ENCODE measurements at regions not wholly inside any gene's neighbourhood (a gene's known extent, or its start where the extent isn't known, plus 50 kb on each side); places are given as distances from the start of the nearest gene placed in this dataset.

DNA sequence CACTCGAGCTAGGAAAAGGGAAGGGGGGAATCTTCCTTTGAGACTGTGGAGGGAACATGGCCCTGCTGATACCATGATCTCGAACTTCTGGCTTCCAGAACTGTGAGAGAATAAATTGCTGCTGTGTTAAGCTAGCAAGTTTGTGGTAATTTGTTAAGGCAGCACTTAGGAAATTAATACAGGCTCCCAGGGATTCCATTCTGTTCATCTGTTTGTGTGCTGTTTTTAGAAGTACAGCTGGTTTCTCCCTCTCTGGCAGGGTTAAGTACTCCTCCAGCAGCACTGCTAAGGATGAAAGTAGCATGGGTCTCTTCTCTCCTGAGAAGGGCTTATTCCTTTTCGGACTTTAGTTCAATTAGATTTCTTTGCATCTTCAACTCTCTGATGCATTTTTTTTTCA lies 268.3 kb downstream of the HHIPL2 start:
- H3K36me3 Mint-ChIP-seq: no peaks in the 10 kb centered on the region
- no peak for DNase-seq
- H3K4me3 Mint-ChIP-seq: no peak overlapping the region
- H3K4me1 Mint-ChIP-seq: no peaks in the 10 kb centered on the region
- no peak overlapping the region for H3K27ac Mint-ChIP-seq
- no peak for ATAC-seq (replicated peaks)
- H3K9me3 Mint-ChIP-seq: peaks cover 0 to 2% of the 10 kb centered on the region in 2 donors
- peaks cover 9 to 15% of the 10 kb centered on the region in 2 donors for H3K27me3 Mint-ChIP-seq

DNA sequence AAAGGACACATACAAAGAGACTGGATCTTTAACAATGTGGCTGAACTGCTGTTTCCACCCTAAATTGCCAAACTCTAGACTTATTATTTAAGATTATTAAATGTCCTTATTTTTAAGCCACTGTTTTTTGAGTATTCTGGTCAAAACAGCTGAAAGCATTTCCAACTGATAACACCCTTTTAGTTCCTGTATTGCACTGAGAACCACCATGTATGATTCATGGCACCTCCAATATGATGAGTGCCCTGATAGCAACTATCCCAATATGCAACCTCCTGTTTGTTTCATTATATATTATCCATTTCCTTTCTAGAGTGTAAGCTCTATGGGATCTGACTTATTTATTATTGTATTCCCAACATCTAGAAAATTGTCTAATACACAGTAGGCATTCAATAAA lies 269.4 kb downstream of the HHIPL2 start:
- DNase-seq (no peak), ATAC-seq (replicated peaks) (no peak)
- Mint-ChIP-seq H3K9me3 (peaks cover 0 to 2% of the 10 kb centered on the region in 2 donors), H3K36me3 (no peaks in the 10 kb centered on the region), H3K27me3 (peaks cover 9 to 15% of the 10 kb centered on the region in 2 donors), H3K27ac (no peak overlapping the region), H3K4me3 (no peak overlapping the region), H3K4me1 (no peaks in the 10 kb centered on the region)

DNA sequence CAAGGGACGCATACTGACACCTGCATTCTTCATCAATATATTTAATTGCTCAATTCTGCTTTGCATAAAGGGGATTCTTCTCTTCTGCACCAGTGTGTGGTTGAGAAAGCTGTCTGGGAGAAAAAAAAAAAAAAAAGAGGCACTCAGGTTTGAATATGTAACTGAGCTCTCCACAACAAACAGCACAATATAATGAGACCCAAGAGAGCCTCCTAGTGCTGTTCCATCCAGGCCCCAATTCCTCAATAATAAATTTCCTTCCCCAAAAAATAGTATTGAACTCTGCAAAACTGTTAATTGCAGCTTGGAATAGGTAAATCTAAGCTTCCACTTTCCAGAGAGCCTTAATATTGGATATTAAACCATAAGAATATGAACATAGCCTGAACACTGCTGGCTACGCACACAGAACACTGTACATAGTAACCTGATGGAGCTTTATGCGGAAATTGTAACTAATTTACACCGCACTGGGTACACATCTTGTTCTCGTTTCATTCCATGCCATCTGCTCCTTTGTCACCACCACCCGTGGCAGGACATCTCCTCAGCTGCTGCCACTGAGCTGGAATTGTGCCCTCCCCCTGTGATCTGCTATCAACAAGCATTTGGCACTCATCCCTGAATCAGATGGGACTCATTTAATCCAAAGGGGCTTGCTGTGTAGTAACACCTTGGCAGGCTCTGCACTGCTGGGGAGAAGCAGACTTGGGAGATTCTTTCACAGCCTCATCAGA lies 272.0 kb downstream of the HHIPL2 start:
- Mint-ChIP-seq H3K27ac (no peak overlapping the region), H3K9me3 (peaks cover 0 to 2% of the 10 kb centered on the region in 2 donors), H3K36me3 (no peaks in the 10 kb centered on the region)

GRCh38 chr1:222275001-222275728 lies 272.7 kb downstream of the HHIPL2 start:
- Mint-ChIP-seq H3K4me3 (no peak overlapping the region), H3K27ac (no peak overlapping the region), H3K4me1 (no peaks in the 10 kb centered on the region), H3K9me3 (peaks cover 0 to 2% of the 10 kb centered on the region in 2 donors), H3K27me3 (peaks cover 9 to 15% of the 10 kb centered on the region in 2 donors), H3K36me3 (no peaks in the 10 kb centered on the region)
- DNase-seq: no peak
- ATAC-seq (replicated peaks): no peak

More for the DNA sequence above, 272.0 kb downstream of the HHIPL2 start:
- H3K4me1 Mint-ChIP-seq: no peaks in the 10 kb centered on the region
- ATAC-seq (replicated peaks) (no peak), DNase-seq (no peak)
- H3K27me3 Mint-ChIP-seq: peaks cover 9 to 15% of the 10 kb centered on the region in 2 donors
- no peak overlapping the region for H3K4me3 Mint-ChIP-seq

GRCh38 chr1:222266223-222267196 lies 281.4 kb downstream of the HHIPL2 start:
- Mint-ChIP-seq H3K36me3 (no peaks in the 10 kb centered on the region), H3K27ac (no peak overlapping the region), H3K9me3 (no peaks in the 10 kb centered on the region), H3K4me1 (no peaks in the 10 kb centered on the region), H3K27me3 (peaks cover 5 to 7% of the 10 kb centered on the region in 2 donors), H3K4me3 (no peak overlapping the region)
- DNase-seq (no peak), ATAC-seq (replicated peaks) (no peak)

DNA sequence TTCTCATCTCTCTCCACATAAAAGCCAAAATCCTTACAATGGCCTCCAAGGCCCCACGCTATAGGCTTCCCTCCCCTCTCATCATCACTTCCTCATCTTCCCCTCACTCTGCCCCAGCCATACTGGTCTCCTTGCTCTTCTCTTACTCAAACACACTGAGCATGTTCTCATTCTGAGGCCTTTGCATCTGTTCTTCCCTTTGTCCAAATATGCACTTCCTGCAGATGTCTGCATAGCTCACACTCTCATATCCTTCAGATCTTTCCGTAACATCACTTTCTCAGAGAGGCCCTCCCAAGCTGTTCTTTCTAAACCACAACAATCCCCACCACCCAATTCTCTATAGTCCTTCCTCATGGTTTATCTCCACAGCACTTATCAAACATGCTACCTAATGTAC lies 284.1 kb downstream of the HHIPL2 start:
- Mint-ChIP-seq H3K4me3 (no peak overlapping the region), H3K36me3 (no peaks in the 10 kb centered on the region), H3K27me3 (peaks cover 5 to 7% of the 10 kb centered on the region in 2 donors), H3K27ac (no peak overlapping the region), H3K4me1 (no peaks in the 10 kb centered on the region), H3K9me3 (no peaks in the 10 kb centered on the region)
- DNase-seq (no peak), ATAC-seq (replicated peaks) (peak in 1 of 2 donors; percentile 33)

DNA sequence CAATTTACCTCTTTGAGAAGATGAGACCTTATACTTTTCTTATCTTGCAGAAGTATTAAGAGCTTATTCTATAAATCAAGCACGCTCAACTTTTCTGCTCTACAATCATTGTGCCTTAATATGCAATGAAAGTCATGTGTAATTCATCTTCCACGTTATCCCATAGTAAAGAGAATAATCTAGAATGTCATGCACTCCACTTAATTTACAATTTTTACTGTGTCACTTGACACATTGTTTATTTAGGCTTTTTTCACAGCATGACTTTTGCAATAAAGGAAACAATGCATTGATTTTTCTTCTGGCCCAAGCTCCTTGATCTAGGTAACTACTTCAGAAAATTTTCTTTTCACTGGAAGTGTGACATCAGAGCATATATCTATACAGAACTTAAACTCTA lies 290.9 kb downstream of the HHIPL2 start:
- Mint-ChIP-seq H3K27me3 (no peaks in the 10 kb centered on the region), H3K27ac (no peak overlapping the region), H3K36me3 (no peaks in the 10 kb centered on the region), H3K4me1 (no peaks in the 10 kb centered on the region), H3K4me3 (no peak overlapping the region), H3K9me3 (peaks cover 0 to 2% of the 10 kb centered on the region in 2 donors)
- no peak for ATAC-seq (replicated peaks)
- no peak for DNase-seq

- no peaks in the 10 kb centered on the region for H3K36me3 Mint-ChIP-seq
- no peak overlapping the region for H3K27ac Mint-ChIP-seq
- H3K4me3 Mint-ChIP-seq: no peak overlapping the region
- peaks cover 0 to 2% of the 10 kb centered on the region in 2 donors for H3K9me3 Mint-ChIP-seq
- H3K4me1 Mint-ChIP-seq: no peaks in the 10 kb centered on the region
- DNase-seq (no peak), ATAC-seq (replicated peaks) (no peak)
- H3K27me3 Mint-ChIP-seq: no peaks in the 10 kb centered on the region
Measured at GRCh38 chr1:222256058-222256457, 291.8 kb downstream of the HHIPL2 start.

DNA sequence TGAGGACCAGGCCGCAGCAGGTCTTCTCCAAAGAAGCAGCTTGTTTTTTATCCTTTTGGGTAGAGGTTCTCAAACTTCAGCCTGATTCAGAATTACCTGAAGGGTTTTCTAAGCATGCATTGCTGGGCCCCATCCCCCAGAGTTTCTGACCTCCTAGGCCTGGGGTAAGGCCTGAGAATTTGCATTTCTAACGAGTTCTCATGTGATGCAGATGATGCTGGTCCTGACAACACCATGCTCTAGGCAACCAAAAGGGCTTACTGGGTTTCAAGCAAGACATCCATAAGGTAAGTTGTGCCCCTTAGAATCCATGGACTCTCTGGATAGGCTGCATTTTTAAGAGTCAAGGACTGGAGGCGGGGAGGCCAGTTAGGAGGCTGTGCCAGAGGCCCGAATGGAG lies 295.1 kb downstream of the HHIPL2 start:
- peaks cover 0 to 2% of the 10 kb centered on the region in 2 donors for H3K9me3 Mint-ChIP-seq
- no peaks in the 10 kb centered on the region for H3K4me1 Mint-ChIP-seq
- DNase-seq: no peak
- no peak overlapping the region for H3K27ac Mint-ChIP-seq
- H3K4me3 Mint-ChIP-seq: no peak overlapping the region
- ATAC-seq (replicated peaks): no peak
- no peaks in the 10 kb centered on the region for H3K36me3 Mint-ChIP-seq
- no peaks in the 10 kb centered on the region for H3K27me3 Mint-ChIP-seq

DNA sequence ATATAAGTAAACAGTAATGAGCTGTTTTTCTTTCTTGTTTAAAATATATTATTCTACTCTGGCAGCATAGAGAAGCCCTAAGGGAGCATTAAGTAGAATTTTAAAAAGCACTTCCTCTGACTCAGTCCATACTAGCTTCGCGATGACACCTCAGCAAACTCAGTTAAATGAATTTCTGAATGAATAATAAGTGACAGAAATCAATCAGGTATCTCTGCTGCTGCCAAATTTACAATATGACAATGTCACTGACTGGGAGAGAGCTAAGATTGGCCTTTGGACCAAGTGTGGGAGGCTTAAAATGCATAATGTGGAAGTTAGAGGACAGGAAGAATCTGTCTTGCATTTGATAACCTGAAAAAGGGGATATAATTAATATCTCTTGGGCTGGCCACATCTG lies 296.1 kb downstream of the HHIPL2 start:
- DNase-seq (no peak), ATAC-seq (replicated peaks) (no peak)
- Mint-ChIP-seq H3K27ac (no peak overlapping the region), H3K4me1 (no peaks in the 10 kb centered on the region), H3K36me3 (no peaks in the 10 kb centered on the region), H3K9me3 (peaks cover 0 to 2% of the 10 kb centered on the region in 2 donors), H3K27me3 (peaks cover 0 to 6% of the 10 kb centered on the region in 2 donors), H3K4me3 (no peak overlapping the region)

DNA sequence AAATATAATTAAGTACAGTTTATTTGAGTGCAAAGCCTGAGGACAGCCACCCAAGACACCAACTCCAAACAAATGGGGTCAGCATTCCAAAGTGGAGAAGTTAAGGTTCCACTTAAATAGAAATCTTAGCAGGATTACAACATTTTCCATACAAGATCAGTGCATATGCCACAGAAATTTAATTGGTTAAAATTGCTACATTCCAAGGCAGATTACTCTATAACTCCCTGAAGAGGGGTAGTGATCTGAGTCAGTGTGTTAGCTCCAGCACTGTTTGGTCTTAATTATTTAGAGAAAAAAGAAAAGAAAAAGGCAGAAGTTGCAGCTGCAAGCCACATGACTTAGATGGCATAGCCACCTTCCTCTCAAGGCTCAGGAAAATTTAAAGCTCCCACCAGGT lies 297.5 kb downstream of the HHIPL2 start:
- DNase-seq (no peak), ATAC-seq (replicated peaks) (no peak)
- Mint-ChIP-seq H3K36me3 (no peaks in the 10 kb centered on the region), H3K9me3 (peaks cover 0 to 2% of the 10 kb centered on the region in 2 donors), H3K27ac (no peak overlapping the region), H3K27me3 (peaks cover 9 to 10% of the 10 kb centered on the region in 2 donors), H3K4me1 (no peaks in the 10 kb centered on the region), H3K4me3 (no peak overlapping the region)

- Mint-ChIP-seq H3K4me3 (no peak overlapping the region), H3K36me3 (no peaks in the 10 kb centered on the region), H3K4me1 (no peaks in the 10 kb centered on the region), H3K27ac (no peak overlapping the region), H3K9me3 (no peaks in the 10 kb centered on the region), H3K27me3 (peaks cover 10 to 21% of the 10 kb centered on the region in 2 donors)
- ATAC-seq (replicated peaks) (no peak), DNase-seq (no peak)
Measured at GRCh38 chr1:222247811-222248310, 300.0 kb downstream of the HHIPL2 start.

DNA sequence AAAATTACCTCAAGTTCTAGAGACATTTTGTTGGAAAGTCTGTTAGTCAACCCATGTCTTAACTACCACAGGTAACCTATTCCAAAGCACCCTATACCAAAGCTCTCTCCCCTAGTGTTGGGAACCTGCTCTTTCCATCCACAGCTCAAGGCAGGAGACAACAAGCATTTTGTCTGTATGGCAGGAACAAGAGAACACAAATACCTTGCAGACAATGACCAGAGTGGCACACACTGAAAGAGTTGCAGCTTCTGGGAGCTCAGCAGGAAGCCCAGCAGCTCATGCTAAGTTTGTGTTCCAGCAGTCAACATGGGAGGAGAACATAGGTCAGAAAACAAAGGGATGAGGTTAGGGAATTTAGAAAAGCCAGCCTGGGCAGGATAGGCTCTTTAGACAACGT lies 300.8 kb downstream of the HHIPL2 start:
- ATAC-seq (replicated peaks) (no peak), DNase-seq (no peak)
- H3K36me3 Mint-ChIP-seq: no peaks in the 10 kb centered on the region
- H3K4me3 Mint-ChIP-seq: no peak overlapping the region
- no peaks in the 10 kb centered on the region for H3K9me3 Mint-ChIP-seq
- peaks cover 13 to 21% of the 10 kb centered on the region in 2 donors for H3K27me3 Mint-ChIP-seq
- H3K27ac Mint-ChIP-seq: no peak overlapping the region
- H3K4me1 Mint-ChIP-seq: no peaks in the 10 kb centered on the region

DNA sequence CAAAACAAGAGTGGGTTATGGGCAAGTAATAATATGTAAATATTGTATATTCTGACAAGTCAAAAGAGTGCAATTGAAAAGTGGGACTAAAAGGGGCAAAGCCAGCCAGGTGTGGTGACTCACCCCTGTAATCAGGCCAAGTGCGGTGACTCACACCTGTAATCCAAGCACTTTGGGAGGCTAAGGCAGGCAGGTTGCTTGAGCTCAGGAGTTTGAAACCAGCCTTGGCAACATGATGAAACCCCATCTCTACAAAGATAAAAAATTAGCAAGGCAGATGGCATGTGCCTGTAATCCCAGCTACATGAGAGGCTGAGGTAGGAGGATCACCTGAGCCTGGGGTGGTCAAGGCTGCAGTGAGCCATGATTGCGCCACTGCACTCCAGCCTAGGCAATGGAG lies 304.0 kb downstream of the HHIPL2 start:
- Mint-ChIP-seq H3K27me3 (peaks cover 18 to 21% of the 10 kb centered on the region in 2 donors), H3K4me3 (no peak overlapping the region), H3K9me3 (no peaks in the 10 kb centered on the region), H3K4me1 (no peaks in the 10 kb centered on the region), H3K27ac (no peak overlapping the region), H3K36me3 (no peaks in the 10 kb centered on the region)
- DNase-seq: no peak
- no peak for ATAC-seq (replicated peaks)
